Fibroblast of pulmonary artery (primary cell): ENCODE measurements at regions not wholly inside any gene's neighbourhood (a gene's known extent, or its start where the extent isn't known, plus 50 kb on each side); places are given as distances from the start of the nearest gene placed in this dataset.

ENCODE experiments used
- DNase-seq: peaks from one replicate; pipeline ENCODE4 v3.0.0-alpha.2; 2010; ENCODE audit warnings: low read depth
- H3K4me3 ChIP-seq: replicated peaks from 2 replicates; pipeline ENCODE4 v1.5.1; 2011; ENCODE audit warnings: low read depth, mild to moderate bottlenecking, control low read depth, low read length, moderate library complexity
- TF ChIP-seq, protein P1 (sequence below): IDR thresholded peaks from 2 replicates; pipeline ENCODE4 v1.5.1; 2011; ENCODE audit warnings: mild to moderate bottlenecking, control low read depth, low read length, inconsistent platforms; ENCODE audit errors: missing control alignments

DNA sequence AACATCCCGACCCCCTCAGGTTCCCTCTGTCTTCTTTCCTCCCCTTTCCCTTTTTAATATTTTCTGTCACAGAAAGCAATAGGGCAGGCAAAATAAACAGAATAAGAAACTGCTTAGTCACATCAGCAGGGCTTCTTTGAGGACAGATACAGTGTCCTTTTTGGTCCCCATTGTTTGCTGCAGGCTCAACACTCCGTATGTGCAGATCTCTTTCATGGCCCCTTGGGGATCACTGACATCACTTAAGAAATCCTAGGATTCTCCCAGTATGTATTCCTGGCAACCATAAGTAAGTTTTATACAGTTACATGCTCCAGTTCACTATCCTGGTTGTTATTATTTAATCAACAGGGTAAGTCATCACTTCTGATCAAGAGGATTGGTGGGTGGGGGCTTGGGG, 448.0 kb downstream of the NKX6-1 start:
- DNase-seq: no peak
- no peak overlapping the region for H3K4me3 ChIP-seq
- TF ChIP-seq, protein P1, sequence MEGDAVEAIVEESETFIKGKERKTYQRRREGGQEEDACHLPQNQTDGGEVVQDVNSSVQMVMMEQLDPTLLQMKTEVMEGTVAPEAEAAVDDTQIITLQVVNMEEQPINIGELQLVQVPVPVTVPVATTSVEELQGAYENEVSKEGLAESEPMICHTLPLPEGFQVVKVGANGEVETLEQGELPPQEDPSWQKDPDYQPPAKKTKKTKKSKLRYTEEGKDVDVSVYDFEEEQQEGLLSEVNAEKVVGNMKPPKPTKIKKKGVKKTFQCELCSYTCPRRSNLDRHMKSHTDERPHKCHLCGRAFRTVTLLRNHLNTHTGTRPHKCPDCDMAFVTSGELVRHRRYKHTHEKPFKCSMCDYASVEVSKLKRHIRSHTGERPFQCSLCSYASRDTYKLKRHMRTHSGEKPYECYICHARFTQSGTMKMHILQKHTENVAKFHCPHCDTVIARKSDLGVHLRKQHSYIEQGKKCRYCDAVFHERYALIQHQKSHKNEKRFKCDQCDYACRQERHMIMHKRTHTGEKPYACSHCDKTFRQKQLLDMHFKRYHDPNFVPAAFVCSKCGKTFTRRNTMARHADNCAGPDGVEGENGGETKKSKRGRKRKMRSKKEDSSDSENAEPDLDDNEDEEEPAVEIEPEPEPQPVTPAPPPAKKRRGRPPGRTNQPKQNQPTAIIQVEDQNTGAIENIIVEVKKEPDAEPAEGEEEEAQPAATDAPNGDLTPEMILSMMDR: no peak

DNA sequence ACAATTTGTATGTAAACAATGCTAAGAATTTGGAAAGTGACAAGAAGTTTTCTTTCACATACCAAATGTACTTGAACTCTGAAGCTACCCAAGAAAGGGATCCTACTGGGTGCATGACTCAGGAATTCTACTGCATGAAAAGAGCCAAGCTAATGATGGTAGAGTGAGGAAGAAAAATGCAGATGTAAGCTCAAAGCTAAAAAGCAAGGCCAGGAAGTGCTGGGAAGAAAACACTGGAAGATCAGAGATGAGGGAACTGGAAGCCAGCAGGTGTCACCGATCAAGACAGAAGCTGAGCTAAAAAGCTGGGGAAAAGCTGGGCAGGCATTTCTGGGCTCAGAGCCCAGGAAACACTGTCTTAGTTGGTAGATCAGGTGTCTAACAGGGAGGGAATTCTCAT, 449.1 kb downstream of the NKX6-1 start:
- TF ChIP-seq, protein P1: no peak
- no peak for DNase-seq
- no peak overlapping the region for H3K4me3 ChIP-seq

DNA sequence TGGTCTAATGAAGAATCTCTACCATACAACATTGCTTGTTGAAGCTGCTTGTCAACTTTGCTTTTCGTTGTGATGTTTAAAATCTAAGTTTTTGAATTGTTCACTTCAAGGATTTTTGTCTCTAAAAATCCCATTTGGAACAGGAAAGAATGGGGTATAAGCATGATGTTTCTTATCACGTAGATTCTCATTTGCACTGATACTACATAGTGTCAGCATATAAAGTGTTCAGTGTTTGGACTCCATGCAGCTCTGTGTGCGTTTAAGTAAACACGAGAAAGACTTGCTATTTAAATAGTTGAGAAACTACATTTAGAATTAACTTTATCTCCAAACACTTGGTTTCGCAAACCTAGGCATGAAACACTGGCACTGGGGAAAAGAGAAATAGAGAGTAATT, 452.5 kb downstream of the NKX6-1 start:
- no peak overlapping the region for H3K4me3 ChIP-seq
- TF ChIP-seq, protein P1: no peak
- DNase-seq: no peak

DNA sequence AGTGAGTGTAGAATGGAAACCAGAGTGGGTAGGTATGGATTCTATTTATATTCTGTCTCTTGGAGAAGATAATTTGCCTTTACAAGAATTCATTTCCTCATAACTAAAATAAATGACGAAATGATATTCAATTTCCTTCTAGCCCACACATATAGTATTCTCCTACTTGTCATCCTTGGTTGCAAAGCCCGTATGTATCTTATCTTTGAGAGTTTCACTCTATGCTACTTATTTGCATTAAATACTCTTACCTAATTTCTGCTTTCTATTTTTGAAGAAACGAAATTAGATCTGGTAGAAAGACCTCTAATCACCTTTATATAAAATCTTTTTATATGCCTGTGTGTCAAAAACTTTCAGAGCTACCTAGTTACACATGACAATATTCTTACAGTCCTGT, 457.7 kb downstream of the NKX6-1 start:
- H3K4me3 ChIP-seq: no peak overlapping the region
- TF ChIP-seq, protein P1: no peak
- no peak for DNase-seq

DNA sequence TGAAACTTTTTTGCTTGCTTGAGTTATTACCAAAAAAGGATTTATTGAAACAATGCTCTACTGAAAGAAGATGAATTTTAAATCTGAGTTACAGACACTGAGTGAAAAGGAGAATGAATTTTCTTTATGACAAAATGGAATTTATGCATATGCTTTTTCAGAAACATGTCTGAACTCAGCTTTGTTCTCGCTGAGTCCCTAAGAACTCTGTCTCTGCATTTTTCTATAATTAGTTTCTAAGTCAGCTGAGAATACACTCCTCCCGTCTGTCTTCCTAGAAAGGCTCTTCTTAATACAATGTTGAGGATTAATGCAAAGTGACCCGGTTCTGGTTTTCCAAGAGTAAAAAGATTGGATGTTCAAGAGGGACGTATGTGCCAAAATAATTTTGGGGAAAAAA, 463.5 kb downstream of the NKX6-1 start:
- no peak overlapping the region for H3K4me3 ChIP-seq
- TF ChIP-seq, protein P1: no peak
- no peak for DNase-seq

DNA sequence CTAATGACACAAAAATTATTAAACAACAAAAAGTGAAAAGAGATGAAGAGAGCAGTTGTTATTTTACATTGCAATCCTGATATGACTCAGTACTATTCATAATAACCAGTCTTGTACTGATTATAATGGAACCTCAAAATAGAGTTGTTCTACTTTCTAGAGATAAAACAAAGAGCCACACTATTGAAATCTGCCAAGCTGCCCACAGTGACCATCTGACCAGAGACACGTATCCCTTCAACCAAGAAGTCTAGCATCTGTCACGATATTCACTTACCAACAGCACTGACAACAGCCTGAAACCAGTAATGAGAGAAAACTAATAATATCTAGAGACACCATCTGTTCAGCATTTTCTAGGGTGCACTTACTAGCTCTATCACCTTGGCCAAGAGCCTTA, 466.7 kb downstream of the NKX6-1 start:
- no peak for DNase-seq
- H3K4me3 ChIP-seq: no peak overlapping the region
- TF ChIP-seq, protein P1: no peak

DNA sequence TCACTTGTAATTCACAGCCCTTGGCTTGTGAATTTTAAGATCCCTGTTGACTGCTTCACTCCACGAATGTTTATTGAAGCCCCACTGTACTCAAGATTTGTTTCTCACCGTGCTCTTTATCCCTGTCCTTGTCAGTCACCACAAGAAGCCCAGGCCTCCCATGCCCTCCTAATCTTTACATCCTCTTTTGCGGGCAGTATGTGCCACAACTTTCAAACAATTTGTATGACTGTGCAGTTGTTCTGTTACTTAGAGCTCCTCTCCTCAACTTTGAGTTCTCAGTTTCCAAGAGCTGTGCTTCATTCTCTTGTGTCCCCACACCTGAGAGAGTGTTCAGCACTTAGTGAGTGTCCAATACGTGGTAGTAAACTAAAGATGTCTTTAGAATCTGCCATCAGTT, 467.7 kb downstream of the NKX6-1 start:
- TF ChIP-seq, protein P1: no peak
- H3K4me3 ChIP-seq: no peak overlapping the region
- DNase-seq: no peak
